Mucosa of rectum (tissue), 2 donors: ENCODE measurements at regions not wholly inside any gene's neighbourhood (a gene's known extent, or its start where the extent isn't known, plus 50 kb on each side); places are given as distances from the start of the nearest gene placed in this dataset.
"Not testable (repeated sequence)": the region's sequence is repeated elsewhere in the genome, so short reads cannot be mapped to it uniquely, and the experiment has no call there.

Experiments
- H3K27ac ChIP-seq, 2 donors: one replicate each; pipeline ENCODE4 v1.7.0; 2013; ENCODE audit warnings: inconsistent platforms in 2 of 2, low read depth in 2 of 2, low read length in 2 of 2
- H3K27me3 ChIP-seq, 2 donors: one replicate each; pipeline ENCODE4 v1.7.0; 2013; ENCODE audit warnings: low read length in 2 of 2; ENCODE audit not compliant: control insufficient read depth in 2 of 2, insufficient read depth in 2 of 2
- H3K36me3 ChIP-seq, 2 donors: one replicate each; pipeline ENCODE4 v1.7.0; 2013; ENCODE audit warnings: low read length in 2 of 2; ENCODE audit not compliant: control insufficient read depth in 2 of 2, insufficient read depth in 2 of 2
- H3K4me1 ChIP-seq, 2 donors: one replicate each; pipeline ENCODE4 v1.7.0; 2013; ENCODE audit warnings: low read length in 2 of 2, mild to moderate bottlenecking in 1 of 2; ENCODE audit not compliant: control insufficient read depth in 2 of 2, insufficient read depth in 2 of 2
- H3K4me3 ChIP-seq, 2 donors: one replicate each; pipeline ENCODE4 v1.7.0; 2013; ENCODE audit warnings: low read length in 2 of 2
- H3K9ac ChIP-seq, 2 donors: one replicate each; pipeline ENCODE4 v1.7.0; 2013; ENCODE audit warnings: low read length in 2 of 2, low read depth in 1 of 2, mild to moderate bottlenecking in 1 of 2
- H3K9me3 ChIP-seq, 2 donors: one replicate each; pipeline ENCODE4 v1.7.0; 2013; ENCODE audit warnings: low read length in 2 of 2; ENCODE audit not compliant: control insufficient read depth in 2 of 2
- donor health status: healthy.
- donor health status: Normal muscosa, but diverticular disease.

- no peak overlapping the region for H3K27ac ChIP-seq
- no peak overlapping the region for H3K4me3 ChIP-seq
- peaks cover 0 to 4% of the 10 kb centered on the region in 2 donors for H3K9me3 ChIP-seq
- no peak overlapping the region for H3K9ac ChIP-seq
- no peaks in the 10 kb centered on the region for H3K36me3 ChIP-seq
- H3K27me3 ChIP-seq = no peaks in the 10 kb centered on the region
- no peaks in the 10 kb centered on the region for H3K4me1 ChIP-seq
Measured at GRCh38 chr15:39009740-39010139, 445.1 kb upstream of the RASGRP1 start.

- H3K27me3 ChIP-seq, H3K9ac ChIP-seq, H3K27ac ChIP-seq, H3K36me3 ChIP-seq, H3K4me3 ChIP-seq, H3K4me1 ChIP-seq, H3K9me3 ChIP-seq: not testable (repeated sequence)
Measured at GRCh38 chr15:39011066-39011465, 446.5 kb upstream of the RASGRP1 start.

- no peak overlapping the region for H3K9ac ChIP-seq
- H3K27ac ChIP-seq = no peak overlapping the region
- peaks cover 0 to 4% of the 10 kb centered on the region in 2 donors for H3K9me3 ChIP-seq
- H3K4me3 ChIP-seq = no peak overlapping the region
- no peaks in the 10 kb centered on the region for H3K4me1 ChIP-seq
- H3K27me3 ChIP-seq = no peaks in the 10 kb centered on the region
- H3K36me3 ChIP-seq = no peaks in the 10 kb centered on the region
Measured at GRCh38 chr15:39013262-39013661, 448.6 kb upstream of the RASGRP1 start.

GRCh38 chr15:39014682-39015081 lies 450.1 kb upstream of the RASGRP1 start:
- H3K36me3 ChIP-seq = no peaks in the 10 kb centered on the region
- H3K27me3 ChIP-seq = no peaks in the 10 kb centered on the region
- no peak overlapping the region for H3K4me3 ChIP-seq
- no peaks in the 10 kb centered on the region for H3K4me1 ChIP-seq
- H3K9ac ChIP-seq = no peak overlapping the region
- peaks cover 0 to 4% of the 10 kb centered on the region in 2 donors for H3K9me3 ChIP-seq
- H3K27ac ChIP-seq = no peak overlapping the region

GRCh38 chr15:39016706-39017105 lies 452.1 kb upstream of the RASGRP1 start:
- Histone ChIP-seq H3K4me3 (no peak overlapping the region), H3K36me3 (no peaks in the 10 kb centered on the region), H3K4me1 (no peaks in the 10 kb centered on the region), H3K9me3 (no peaks in the 10 kb centered on the region), H3K27me3 (no peaks in the 10 kb centered on the region), H3K27ac (no peak overlapping the region), H3K9ac (no peak overlapping the region)

GRCh38 chr15:39018966-39019365 lies 454.4 kb upstream of the RASGRP1 start:
- Histone ChIP-seq H3K27me3 (no peaks in the 10 kb centered on the region), H3K36me3 (no peaks in the 10 kb centered on the region), H3K27ac (no peak overlapping the region), H3K9ac (no peak overlapping the region), H3K4me1 (no peaks in the 10 kb centered on the region), H3K9me3 (no peaks in the 10 kb centered on the region), H3K4me3 (no peak overlapping the region)

GRCh38 chr15:39021341-39021740 lies 456.7 kb upstream of the RASGRP1 start:
- H3K4me1 ChIP-seq = no peaks in the 10 kb centered on the region
- H3K9me3 ChIP-seq = no peaks in the 10 kb centered on the region
- H3K9ac ChIP-seq = no peak overlapping the region
- no peaks in the 10 kb centered on the region for H3K27me3 ChIP-seq
- H3K4me3 ChIP-seq = no peak overlapping the region
- H3K36me3 ChIP-seq = no peaks in the 10 kb centered on the region
- H3K27ac ChIP-seq = no peak overlapping the region

- Histone ChIP-seq H3K9ac (no peak overlapping the region), H3K4me1 (no peaks in the 10 kb centered on the region), H3K36me3 (no peaks in the 10 kb centered on the region), H3K27me3 (no peaks in the 10 kb centered on the region), H3K9me3 (no peaks in the 10 kb centered on the region), H3K27ac (no peak overlapping the region), H3K4me3 (no peak overlapping the region)
Measured at GRCh38 chr15:39022532-39023305, 458.1 kb upstream of the RASGRP1 start.

GRCh38 chr15:39025321-39025720 lies 460.7 kb upstream of the RASGRP1 start:
- no peaks in the 10 kb centered on the region for H3K9me3 ChIP-seq
- H3K27me3 ChIP-seq = no peaks in the 10 kb centered on the region
- no peaks in the 10 kb centered on the region for H3K4me1 ChIP-seq
- no peaks in the 10 kb centered on the region for H3K36me3 ChIP-seq
- H3K27ac ChIP-seq = no peak overlapping the region
- no peak overlapping the region for H3K9ac ChIP-seq
- no peak overlapping the region for H3K4me3 ChIP-seq

GRCh38 chr15:39025881-39026280 lies 461.3 kb upstream of the RASGRP1 start:
- H3K4me1 ChIP-seq = no peaks in the 10 kb centered on the region
- H3K9ac ChIP-seq = no peak overlapping the region
- no peaks in the 10 kb centered on the region for H3K36me3 ChIP-seq
- H3K4me3 ChIP-seq = no peak overlapping the region
- H3K27me3 ChIP-seq = no peaks in the 10 kb centered on the region
- H3K9me3 ChIP-seq = no peaks in the 10 kb centered on the region
- no peak overlapping the region for H3K27ac ChIP-seq
